ENCODE measurements at regions not wholly inside any gene's neighbourhood (a gene's known extent, or its start where the extent isn't known, plus 50 kb on each side); places are given as distances from the start of the nearest gene placed in this dataset.

DNA sequence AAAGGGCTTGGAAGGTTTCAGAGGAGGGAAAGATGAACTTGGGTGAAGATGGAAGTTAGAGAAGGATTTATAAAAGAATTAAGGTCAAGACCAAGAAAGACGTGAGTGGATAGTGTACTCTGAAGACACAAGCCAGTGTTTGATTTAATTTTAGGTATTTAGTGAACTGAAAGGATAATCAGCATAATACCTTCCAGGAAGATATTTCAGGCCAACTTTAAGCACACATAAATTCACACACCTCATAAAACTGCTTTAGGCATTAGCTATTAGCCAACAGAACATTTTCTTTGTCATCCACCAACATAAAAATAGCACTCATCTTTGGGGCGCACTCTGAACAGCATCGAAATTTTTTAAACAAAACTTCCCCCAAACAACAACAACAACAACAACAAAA, 71.7 kb upstream of the CSNK1A1L start:
- H3K9ac ChIP-seq (ENCODE audit: insufficient read depth, low read depth, low read length), result no peak overlapping the region
- no peak overlapping the region for H3K27ac ChIP-seq (ENCODE audit: extremely low read length, insufficient read depth, low read length)
- 42% methylated on average over 3 of the region's 3 CpGs for WGBS (ENCODE audit: low lambda C conversion rate)
- POLR2A ChIA-PET, result no interaction called here
- no peak overlapping the region for H3K4me3 ChIP-seq (replicated peaks in 1 of 3; ENCODE audit: insufficient read depth in 1 of 3, low read depth in 2 of 3, low read length in 3 of 3)
- FAIRE-seq (no peak), ATAC-seq (no peak), DNase-seq (ENCODE audit: low spot score) (no peak)
- no TSS peak for BruUV-seq (replicated peaks)
- no peak overlapping the region for H2AFZ ChIP-seq (ENCODE audit: low read length)
- no peaks in the 10 kb centered on the region for H3K79me2 ChIP-seq (ENCODE audit: insufficient read depth, low read length)
- no peaks in the 10 kb centered on the region for H3K36me3 ChIP-seq (replicated peaks in 1 of 2; ENCODE audit: control insufficient read depth in 1 of 2, insufficient read depth in 2 of 2, low read length in 2 of 2)
- in situ Hi-C loops (cut with HindIII; ENCODE audit: extremely low pct_ligation_motif_present, low pct_unique_long_range_greater_than_20kb) (no loop called here), intact Hi-C loops (cut with micrococcal nuclease; ENCODE audit: unreplicated experiment) (no loop called here)
- H3K4me1 ChIP-seq (ENCODE audit: insufficient read depth, low read length), result no peaks in the 10 kb centered on the region
- CTCF ChIA-PET (ENCODE audit: low intra/inter-chr PET ratio, low total read pairs), result no interaction called here
- no peak overlapping the region for H3K4me2 ChIP-seq (ENCODE audit: low read depth, low read length)
- no peaks in the 10 kb centered on the region; the same call in 1 of the 2 replicates for H4K20me1 ChIP-seq (ENCODE audit: insufficient read depth, low read length)
- no peaks in the 10 kb centered on the region for H3K27me3 ChIP-seq (ENCODE audit: control insufficient read depth in 1 of 2, insufficient read depth in 2 of 2, low read length in 2 of 2)
- no peaks in the 10 kb centered on the region for H3K9me3 ChIP-seq (ENCODE audit: low read length)
- TF ChIP-seq ZSCAN22 (CRISPR knock-in tag; IDR thresholded peaks at IDR 0.05), result no peak
- TF ChIP-seq, protein P1, sequence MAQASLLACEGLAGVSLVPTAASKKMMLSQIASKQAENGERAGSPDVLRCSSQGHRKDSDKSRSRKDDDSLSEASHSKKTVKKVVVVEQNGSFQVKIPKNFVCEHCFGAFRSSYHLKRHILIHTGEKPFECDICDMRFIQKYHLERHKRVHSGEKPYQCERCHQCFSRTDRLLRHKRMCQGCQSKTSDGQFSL (CRISPR knock-in tag; IDR thresholded peaks at IDR 0.05), result no peak
- no peak for TF ChIP-seq ELF4 (CRISPR knock-in tag; IDR thresholded peaks at IDR 0.05; ENCODE audit: borderline replicate concordance)
- TF ChIP-seq PITX1 (CRISPR knock-in tag; IDR thresholded peaks at IDR 0.05), result no peak
- no peak for TF ChIP-seq SP1 (IDR thresholded peaks at IDR 0.05)
- TF ChIP-seq SP1 (CRISPR knock-in tag; IDR thresholded peaks at IDR 0.05), result no peak
- no peak for TF ChIP-seq ZNF431 (CRISPR knock-in tag; IDR thresholded peaks at IDR 0.05; ENCODE audit: borderline replicate concordance, low read depth)
- TF ChIP-seq, protein P2, sequence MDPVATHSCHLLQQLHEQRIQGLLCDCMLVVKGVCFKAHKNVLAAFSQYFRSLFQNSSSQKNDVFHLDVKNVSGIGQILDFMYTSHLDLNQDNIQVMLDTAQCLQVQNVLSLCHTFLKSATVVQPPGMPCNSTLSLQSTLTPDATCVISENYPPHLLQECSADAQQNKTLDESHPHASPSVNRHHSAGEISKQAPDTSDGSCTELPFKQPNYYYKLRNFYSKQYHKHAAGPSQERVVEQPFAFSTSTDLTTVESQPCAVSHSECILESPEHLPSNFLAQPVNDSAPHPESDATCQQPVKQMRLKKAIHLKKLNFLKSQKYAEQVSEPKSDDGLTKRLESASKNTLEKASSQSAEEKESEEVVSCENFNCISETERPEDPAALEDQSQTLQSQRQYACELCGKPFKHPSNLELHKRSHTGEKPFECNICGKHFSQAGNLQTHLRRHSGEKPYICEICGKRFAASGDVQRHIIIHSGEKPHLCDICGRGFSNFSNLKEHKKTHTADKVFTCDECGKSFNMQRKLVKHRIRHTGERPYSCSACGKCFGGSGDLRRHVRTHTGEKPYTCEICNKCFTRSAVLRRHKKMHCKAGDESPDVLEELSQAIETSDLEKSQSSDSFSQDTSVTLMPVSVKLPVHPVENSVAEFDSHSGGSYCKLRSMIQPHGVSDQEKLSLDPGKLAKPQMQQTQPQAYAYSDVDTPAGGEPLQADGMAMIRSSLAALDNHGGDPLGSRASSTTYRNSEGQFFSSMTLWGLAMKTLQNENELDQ (CRISPR knock-in tag; IDR thresholded peaks at IDR 0.05; ENCODE audit: borderline replicate concordance), result no peak
- no peak for TF ChIP-seq ZNF879 (CRISPR knock-in tag; IDR thresholded peaks at IDR 0.05)
- no peak for TF ChIP-seq SYNCRIP (IDR thresholded peaks at IDR 0.05; ENCODE audit: insufficient read depth, low read depth, low read length)
- no peak for TF ChIP-seq NFRKB (IDR thresholded peaks at IDR 0.05)
- TF ChIP-seq, protein P3, sequence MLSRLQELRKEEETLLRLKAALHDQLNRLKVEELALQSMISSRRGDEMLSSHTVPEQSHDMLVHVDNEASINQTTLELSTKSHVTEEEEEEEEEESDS (CRISPR knock-in tag; IDR thresholded peaks at IDR 0.05; ENCODE audit: borderline replicate concordance), result no peak
- TF ChIP-seq, protein P4, sequence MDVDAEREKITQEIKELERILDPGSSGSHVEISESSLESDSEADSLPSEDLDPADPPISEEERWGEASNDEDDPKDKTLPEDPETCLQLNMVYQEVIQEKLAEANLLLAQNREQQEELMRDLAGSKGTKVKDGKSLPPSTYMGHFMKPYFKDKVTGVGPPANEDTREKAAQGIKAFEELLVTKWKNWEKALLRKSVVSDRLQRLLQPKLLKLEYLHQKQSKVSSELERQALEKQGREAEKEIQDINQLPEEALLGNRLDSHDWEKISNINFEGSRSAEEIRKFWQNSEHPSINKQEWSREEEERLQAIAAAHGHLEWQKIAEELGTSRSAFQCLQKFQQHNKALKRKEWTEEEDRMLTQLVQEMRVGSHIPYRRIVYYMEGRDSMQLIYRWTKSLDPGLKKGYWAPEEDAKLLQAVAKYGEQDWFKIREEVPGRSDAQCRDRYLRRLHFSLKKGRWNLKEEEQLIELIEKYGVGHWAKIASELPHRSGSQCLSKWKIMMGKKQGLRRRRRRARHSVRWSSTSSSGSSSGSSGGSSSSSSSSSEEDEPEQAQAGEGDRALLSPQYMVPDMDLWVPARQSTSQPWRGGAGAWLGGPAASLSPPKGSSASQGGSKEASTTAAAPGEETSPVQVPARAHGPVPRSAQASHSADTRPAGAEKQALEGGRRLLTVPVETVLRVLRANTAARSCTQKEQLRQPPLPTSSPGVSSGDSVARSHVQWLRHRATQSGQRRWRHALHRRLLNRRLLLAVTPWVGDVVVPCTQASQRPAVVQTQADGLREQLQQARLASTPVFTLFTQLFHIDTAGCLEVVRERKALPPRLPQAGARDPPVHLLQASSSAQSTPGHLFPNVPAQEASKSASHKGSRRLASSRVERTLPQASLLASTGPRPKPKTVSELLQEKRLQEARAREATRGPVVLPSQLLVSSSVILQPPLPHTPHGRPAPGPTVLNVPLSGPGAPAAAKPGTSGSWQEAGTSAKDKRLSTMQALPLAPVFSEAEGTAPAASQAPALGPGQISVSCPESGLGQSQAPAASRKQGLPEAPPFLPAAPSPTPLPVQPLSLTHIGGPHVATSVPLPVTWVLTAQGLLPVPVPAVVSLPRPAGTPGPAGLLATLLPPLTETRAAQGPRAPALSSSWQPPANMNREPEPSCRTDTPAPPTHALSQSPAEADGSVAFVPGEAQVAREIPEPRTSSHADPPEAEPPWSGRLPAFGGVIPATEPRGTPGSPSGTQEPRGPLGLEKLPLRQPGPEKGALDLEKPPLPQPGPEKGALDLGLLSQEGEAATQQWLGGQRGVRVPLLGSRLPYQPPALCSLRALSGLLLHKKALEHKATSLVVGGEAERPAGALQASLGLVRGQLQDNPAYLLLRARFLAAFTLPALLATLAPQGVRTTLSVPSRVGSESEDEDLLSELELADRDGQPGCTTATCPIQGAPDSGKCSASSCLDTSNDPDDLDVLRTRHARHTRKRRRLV (CRISPR knock-in tag; IDR thresholded peaks at IDR 0.05), result no peak
- TF ChIP-seq ZNF569 (CRISPR knock-in tag; IDR thresholded peaks at IDR 0.05; ENCODE audit: borderline replicate concordance), result no peak
- no peak for TF ChIP-seq REPIN1 (CRISPR knock-in tag; IDR thresholded peaks at IDR 0.05; ENCODE audit: borderline replicate concordance, low read depth)
- no peak for TF ChIP-seq EP300 (IDR thresholded peaks at IDR 0.05; ENCODE audit: low read depth in 2 of 2, low read length in 2 of 2)
- TF ChIP-seq EP300 (CRISPR knock-in tag; IDR thresholded peaks at IDR 0.05; ENCODE audit: borderline replicate concordance), result no peak
- no peak for TF ChIP-seq NR3C1 (CRISPR knock-in tag; IDR thresholded peaks at IDR 0.05)

All from HepG2 (cell line).